ENCODE measurements at regions not wholly inside any gene's neighbourhood (a gene's known extent, or its start where the extent isn't known, plus 50 kb on each side); places are given as distances from the start of the nearest gene placed in this dataset.

DNA sequence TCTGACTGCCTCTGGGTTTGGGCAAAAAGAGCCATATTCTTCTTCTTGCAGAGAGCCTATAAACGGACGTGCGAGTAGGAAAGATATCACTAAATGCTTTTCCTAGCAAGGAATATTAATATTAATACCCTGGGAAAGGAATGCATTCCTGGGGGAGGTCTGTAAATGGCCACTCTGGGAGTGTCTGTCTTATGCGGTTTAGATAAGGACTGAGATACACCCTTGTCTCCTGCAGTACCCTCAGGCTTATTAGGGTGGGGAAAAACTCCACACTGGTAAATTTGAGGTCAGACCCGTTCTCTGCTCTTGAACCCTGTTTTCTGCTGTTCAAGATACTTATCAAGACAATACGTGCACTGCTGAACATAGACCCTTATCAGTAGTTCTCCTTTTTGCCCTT lies 763.8 kb downstream of the SLITRK5 start:
- POLR2A ChIA-PET = no interaction called here
- intact Hi-C loops (cut with micrococcal nuclease) = no loop called here

GRCh38 chr13:88436974-88437373 lies 765.8 kb downstream of the SLITRK5 start:
- H3K4me3 ChIP-seq (replicated peaks in 1 of 2; ENCODE audit: low read depth in 1 of 2, low read length in 2 of 2) = no peak overlapping the region
- no TSS peak for BruUV-seq (replicated peaks)
- ChIA-PET CTCF (no interaction called here), RAD21 (ENCODE audit: low non-redundant PET in 1 of 2, low total read pairs in 2 of 2, uncharacterized antibody in 2 of 2, unreplicated experiment in 2 of 2) (no interaction called here), POLR2A (no interaction called here)
- ATAC-seq (no peak), DNase-seq (ENCODE audit: low read depth, low spot score) (no peak)
- H3K4me2 ChIP-seq (ENCODE audit: low read length) = no peak overlapping the region
- no peaks in the 10 kb centered on the region for H3K4me1 ChIP-seq (ENCODE audit: control insufficient read depth in 1 of 2, insufficient read depth in 2 of 2, low read length in 2 of 2)
- H3K27me3 ChIP-seq (ENCODE audit: insufficient read depth, low read length) = no peaks in the 10 kb centered on the region
- H3K9ac ChIP-seq (ENCODE audit: low read length) = no peak overlapping the region
- H3K79me2 ChIP-seq (ENCODE audit: insufficient read depth, low read length) = no peaks in the 10 kb centered on the region
- no peaks in the 10 kb centered on the region for H3K36me3 ChIP-seq (ENCODE audit: control insufficient read depth in 1 of 2, insufficient read depth in 2 of 2, low read length in 2 of 2)
- H2AFZ ChIP-seq (ENCODE audit: low read depth, low read length, poor library complexity, severe bottlenecking) = no peak overlapping the region
- intact Hi-C loops (cut with micrococcal nuclease) = no loop called here
- no peaks in the 10 kb centered on the region for H4K20me1 ChIP-seq (ENCODE audit: insufficient read depth)
- H3K9me3 ChIP-seq (ENCODE audit: control insufficient read depth in 1 of 2, insufficient read depth in 1 of 2, low read depth in 1 of 2, low read length in 2 of 2) = no peaks in the 10 kb centered on the region; a peak in 1 of 4 replicates
- no peaks in the 10 kb centered on the region for H3K9me2 ChIP-seq (ENCODE audit: insufficient read depth)
- no peak overlapping the region for H3K27ac ChIP-seq (ENCODE audit: low read depth, low read length)
- TF ChIP-seq ZBTB33 (IDR thresholded peaks at IDR 0.05; ENCODE audit: extremely low read depth, insufficient replicate concordance, low read length) = no peak
- no peak for TF ChIP-seq EZH2 (IDR thresholded peaks at IDR 0.05)
- no peak for TF ChIP-seq MAX (IDR thresholded peaks at IDR 0.05)
- TF ChIP-seq CEBPB (IDR thresholded peaks at IDR 0.05; ENCODE audit: low read depth) = no peak
- no peak for TF ChIP-seq YY1 (IDR thresholded peaks at IDR 0.05; ENCODE audit: extremely low read depth, insufficient replicate concordance, low read depth, low read length)
- no peak for TF ChIP-seq FOSL1 (IDR thresholded peaks at IDR 0.05; ENCODE audit: low read depth)
- TF ChIP-seq SIN3A (IDR thresholded peaks at IDR 0.05; ENCODE audit: low read depth) = no peak
- no peak for TF ChIP-seq ELF1 (IDR thresholded peaks at IDR 0.05; ENCODE audit: borderline replicate concordance, low read depth)
- TF ChIP-seq SRF (IDR thresholded peaks at IDR 0.05; ENCODE audit: low read depth) = no peak
- no peak for TF ChIP-seq POLR2AphosphoS5 (IDR thresholded peaks at IDR 0.05; ENCODE audit: low read depth, low read length)
- no peak for TF ChIP-seq POLR2A (IDR thresholded peaks at IDR 0.05; ENCODE audit: borderline replicate concordance, extremely low read depth, insufficient read depth, insufficient read length)
- TF ChIP-seq ZNF274 (IDR thresholded peaks at IDR 0.05; ENCODE audit: low read depth, low read length) = no peak
- TF ChIP-seq, protein P1, sequence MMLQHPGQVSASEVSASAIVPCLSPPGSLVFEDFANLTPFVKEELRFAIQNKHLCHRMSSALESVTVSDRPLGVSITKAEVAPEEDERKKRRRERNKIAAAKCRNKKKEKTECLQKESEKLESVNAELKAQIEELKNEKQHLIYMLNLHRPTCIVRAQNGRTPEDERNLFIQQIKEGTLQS (IDR thresholded peaks at IDR 0.05) = no peak
- TF ChIP-seq CBX3 (IDR thresholded peaks at IDR 0.05; ENCODE audit: low read depth) = no peak
- no peak for TF ChIP-seq RAD21 (IDR thresholded peaks at IDR 0.05; ENCODE audit: low read depth)
- TF ChIP-seq EZH2phosphoT487 (IDR thresholded peaks at IDR 0.05; ENCODE audit: borderline replicate concordance) = no peak
- no peak for TF ChIP-seq JUND (IDR thresholded peaks at IDR 0.05)

More for the DNA sequence above, 763.8 kb downstream of the SLITRK5 start:
- no peak for ATAC-seq
- no TSS peak for BruUV-seq (replicated peaks)
- no peaks in the 10 kb centered on the region for H3K4me1 ChIP-seq (ENCODE audit: control insufficient read depth in 1 of 2, insufficient read depth in 2 of 2, low read length in 2 of 2)
- no peaks in the 10 kb centered on the region for H3K36me3 ChIP-seq (ENCODE audit: control insufficient read depth in 1 of 2, insufficient read depth in 2 of 2, low read length in 2 of 2)
- DNase-seq (ENCODE audit: low read depth, low spot score) = no peak
- no peak overlapping the region for H3K9ac ChIP-seq (ENCODE audit: low read length)
- TF ChIP-seq SRF (IDR thresholded peaks at IDR 0.05; ENCODE audit: low read depth) (no peak), SIN3A (IDR thresholded peaks at IDR 0.05; ENCODE audit: low read depth) (no peak), ELF1 (IDR thresholded peaks at IDR 0.05; ENCODE audit: borderline replicate concordance, low read depth) (no peak), TCF7L2 (IDR thresholded peaks at IDR 0.05; ENCODE audit: borderline replicate concordance, extremely low read depth, insufficient read depth, insufficient read length) (no peak), MAX (IDR thresholded peaks at IDR 0.05) (no peak), ZFX (IDR thresholded peaks at IDR 0.05) (no peak)
- TF ChIP-seq, protein P1 (IDR thresholded peaks at IDR 0.05) = no peak
- no peak overlapping the region for H3K27ac ChIP-seq (ENCODE audit: low read depth, low read length)
- no peaks in the 10 kb centered on the region for H3K27me3 ChIP-seq (ENCODE audit: insufficient read depth, low read length)
- H3K4me3 ChIP-seq (replicated peaks in 1 of 2; ENCODE audit: low read depth in 1 of 2, low read length in 2 of 2) = no peak overlapping the region
- no peak overlapping the region for H3K4me2 ChIP-seq (ENCODE audit: low read length)
- H2AFZ ChIP-seq (ENCODE audit: low read depth, low read length, poor library complexity, severe bottlenecking) = no peak overlapping the region
- no peaks in the 10 kb centered on the region for H4K20me1 ChIP-seq (ENCODE audit: insufficient read depth)
- RAD21 ChIA-PET (ENCODE audit: low non-redundant PET in 1 of 2, low total read pairs in 2 of 2, uncharacterized antibody in 2 of 2, unreplicated experiment in 2 of 2) = no interaction called here
- CTCF ChIA-PET = no interaction called here
- H3K9me3 ChIP-seq (ENCODE audit: control insufficient read depth in 1 of 2, insufficient read depth in 1 of 2, low read depth in 1 of 2, low read length in 2 of 2) = no peaks in the 10 kb centered on the region; a peak in 1 of 4 replicates
- no peaks in the 10 kb centered on the region for H3K79me2 ChIP-seq (ENCODE audit: insufficient read depth, low read length)
- H3K9me2 ChIP-seq (ENCODE audit: insufficient read depth) = no peaks in the 10 kb centered on the region

Measured in HCT116 (cell line).